AG09309 (cell line): ENCODE measurements at regions not wholly inside any gene's neighbourhood (a gene's known extent, or its start where the extent isn't known, plus 50 kb on each side); places are given as distances from the start of the nearest gene placed in this dataset.
"Not testable (repeated sequence)": the region's sequence is repeated elsewhere in the genome, so short reads cannot be mapped to it uniquely, and the experiment has no call there.

Experiments used
- DNase-seq: peaks from one replicate; pipeline ENCODE4 v3.0.0-alpha.2; 2010; ENCODE audit warnings: low read depth
- H3K4me3 ChIP-seq: 2 replicates; pipeline ENCODE4 v1.5.1; 2011; ENCODE audit warnings: mild to moderate bottlenecking, low read depth, low read length, moderate library complexity; ENCODE audit not compliant: control insufficient read depth
- TF ChIP-seq, protein P1 (sequence below): IDR thresholded peaks from 2 replicates; pipeline ENCODE4 v1.5.1; 2011; ENCODE audit warnings: mild to moderate bottlenecking, low read depth, low read length, inconsistent platforms; ENCODE audit not compliant: insufficient read depth, control insufficient read depth; ENCODE audit errors: missing control alignments

DNA sequence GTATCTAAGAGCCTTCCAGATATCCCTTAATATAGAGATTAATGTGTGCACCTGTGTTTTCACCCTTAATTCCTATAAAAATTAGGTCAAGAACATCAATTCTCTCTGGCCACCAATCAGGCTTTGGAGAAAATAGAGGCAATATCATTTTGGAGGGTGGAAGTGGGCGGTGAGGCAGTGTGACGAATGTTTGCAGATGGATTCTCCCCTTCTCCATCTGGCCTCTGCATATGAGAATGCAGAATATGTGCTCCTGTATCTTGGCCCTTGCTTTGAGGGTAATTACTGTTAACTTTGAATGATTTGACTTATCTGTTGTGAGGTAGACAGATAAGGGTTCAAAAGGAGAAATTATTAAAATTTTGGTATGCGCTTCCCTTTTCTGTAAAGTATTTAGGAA lies 304.0 kb upstream of the NPSR1 start:
- no peak for DNase-seq
- TF ChIP-seq, protein P1, sequence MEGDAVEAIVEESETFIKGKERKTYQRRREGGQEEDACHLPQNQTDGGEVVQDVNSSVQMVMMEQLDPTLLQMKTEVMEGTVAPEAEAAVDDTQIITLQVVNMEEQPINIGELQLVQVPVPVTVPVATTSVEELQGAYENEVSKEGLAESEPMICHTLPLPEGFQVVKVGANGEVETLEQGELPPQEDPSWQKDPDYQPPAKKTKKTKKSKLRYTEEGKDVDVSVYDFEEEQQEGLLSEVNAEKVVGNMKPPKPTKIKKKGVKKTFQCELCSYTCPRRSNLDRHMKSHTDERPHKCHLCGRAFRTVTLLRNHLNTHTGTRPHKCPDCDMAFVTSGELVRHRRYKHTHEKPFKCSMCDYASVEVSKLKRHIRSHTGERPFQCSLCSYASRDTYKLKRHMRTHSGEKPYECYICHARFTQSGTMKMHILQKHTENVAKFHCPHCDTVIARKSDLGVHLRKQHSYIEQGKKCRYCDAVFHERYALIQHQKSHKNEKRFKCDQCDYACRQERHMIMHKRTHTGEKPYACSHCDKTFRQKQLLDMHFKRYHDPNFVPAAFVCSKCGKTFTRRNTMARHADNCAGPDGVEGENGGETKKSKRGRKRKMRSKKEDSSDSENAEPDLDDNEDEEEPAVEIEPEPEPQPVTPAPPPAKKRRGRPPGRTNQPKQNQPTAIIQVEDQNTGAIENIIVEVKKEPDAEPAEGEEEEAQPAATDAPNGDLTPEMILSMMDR, result no peak
- no peak overlapping the region for H3K4me3 ChIP-seq

DNA sequence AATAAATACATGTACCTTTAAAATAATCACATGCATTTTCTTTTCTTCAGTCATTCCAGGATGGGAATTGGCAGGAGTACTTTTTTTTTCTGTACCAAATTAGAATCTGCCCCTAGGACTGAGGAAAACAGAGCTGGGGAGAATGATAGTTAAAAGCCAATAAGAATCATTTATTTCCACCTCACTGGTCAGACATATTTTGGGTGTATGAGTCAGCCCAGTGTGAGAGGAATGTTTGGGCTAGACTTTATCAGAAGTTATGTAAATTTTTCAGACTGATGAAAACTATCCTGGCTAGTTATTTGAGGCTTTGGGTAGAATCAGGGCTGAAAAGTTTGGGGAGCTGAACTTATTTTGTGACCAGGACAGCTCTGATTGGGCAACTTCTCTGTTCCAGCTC lies 303.1 kb upstream of the NPSR1 start:
- peak; percentile 31 for DNase-seq
- H3K4me3 ChIP-seq, result no peak overlapping the region
- TF ChIP-seq, protein P1, result no peak

DNA sequence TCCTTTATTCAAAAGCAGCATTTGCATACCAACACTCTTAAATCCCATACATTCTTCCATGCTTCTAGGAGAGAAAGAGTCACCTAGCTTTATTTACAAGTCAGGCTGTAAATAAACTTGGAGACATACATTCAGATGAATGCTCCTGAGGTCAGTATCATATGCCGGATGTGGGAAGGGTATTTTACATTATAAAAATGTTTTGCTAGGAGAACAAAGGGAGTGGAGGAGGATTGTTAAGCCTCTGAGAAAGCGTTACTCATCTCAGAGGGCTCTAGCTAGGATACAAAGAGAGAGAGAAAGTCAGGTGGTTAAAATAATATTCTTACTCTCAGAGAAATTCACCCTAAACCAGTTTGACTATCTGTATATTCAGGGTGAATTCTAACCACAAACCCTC lies 300.9 kb upstream of the NPSR1 start:
- TF ChIP-seq, protein P1, result no peak
- DNase-seq, result no peak
- H3K4me3 ChIP-seq, result no peak overlapping the region

DNA sequence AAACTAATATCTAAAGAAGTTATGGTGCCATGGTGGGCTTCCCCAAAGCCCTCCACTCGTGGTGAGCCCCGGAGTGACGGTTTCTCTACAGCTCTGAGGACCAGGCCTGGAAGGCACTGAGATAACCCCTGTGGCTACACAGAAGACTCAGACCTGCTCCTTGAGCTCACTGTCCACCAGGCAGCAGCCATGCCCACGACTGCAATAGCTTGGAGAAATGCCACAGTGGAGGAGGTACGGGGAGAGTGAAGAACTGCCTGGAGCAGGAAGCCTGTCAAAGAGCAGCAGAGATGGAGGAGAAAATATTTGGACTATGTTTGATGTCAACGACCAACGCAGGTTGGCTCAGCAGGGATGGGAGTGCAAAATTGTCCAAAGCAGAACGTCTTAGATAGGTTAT lies 300.1 kb upstream of the NPSR1 start:
- no peak overlapping the region for H3K4me3 ChIP-seq
- DNase-seq, result no peak
- TF ChIP-seq, protein P1, result no peak

DNA sequence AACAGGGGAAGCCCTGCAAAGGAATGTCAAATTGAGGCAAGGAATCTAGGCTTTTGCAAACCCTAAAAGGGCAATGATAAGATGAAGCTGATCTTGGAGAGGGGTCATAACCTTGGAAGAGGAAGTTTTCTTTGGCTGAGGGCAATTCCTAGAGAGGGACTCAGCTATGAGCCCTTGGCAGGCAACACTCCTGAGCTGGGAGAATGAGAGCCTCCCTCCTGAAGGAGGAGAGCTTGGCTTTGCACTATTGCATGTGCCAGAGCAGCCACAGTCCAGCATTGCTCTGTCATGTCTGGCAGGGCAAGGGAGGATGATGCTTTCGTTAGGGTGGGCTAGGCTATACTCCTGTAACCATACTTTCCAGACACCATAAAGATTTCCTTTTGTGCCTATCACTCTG lies 299.4 kb upstream of the NPSR1 start:
- H3K4me3 ChIP-seq, DNase-seq: not testable (repeated sequence)

DNA sequence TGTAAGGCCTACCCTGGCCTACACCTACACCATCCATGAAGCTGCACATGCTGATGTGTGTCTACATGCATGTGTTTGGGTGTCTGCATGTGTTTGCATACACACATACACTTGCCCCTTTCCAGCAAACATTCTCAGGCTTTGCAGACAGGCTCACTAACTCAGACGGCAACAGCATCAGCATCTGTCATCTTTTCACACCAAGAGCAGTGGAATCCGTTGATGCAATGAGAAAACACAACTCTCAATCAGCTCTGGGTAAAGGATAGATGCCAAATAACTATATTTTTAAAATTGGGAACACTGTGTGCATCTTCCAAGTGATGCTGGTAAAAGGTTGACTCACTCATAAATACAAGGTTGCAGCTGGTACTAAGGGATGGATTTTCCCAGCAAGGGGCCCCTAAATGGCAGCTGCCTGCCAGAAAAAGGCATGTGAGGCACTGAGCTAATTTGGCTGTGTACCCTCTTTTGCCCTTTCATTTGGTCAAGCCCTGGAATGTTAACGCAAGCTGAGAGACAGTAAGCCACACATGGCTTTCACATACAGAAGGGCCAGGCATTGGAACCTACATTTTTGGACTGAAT lies 296.3 kb upstream of the NPSR1 start:
- H3K4me3 ChIP-seq, result no peak overlapping the region
- DNase-seq, result no peak

DNA sequence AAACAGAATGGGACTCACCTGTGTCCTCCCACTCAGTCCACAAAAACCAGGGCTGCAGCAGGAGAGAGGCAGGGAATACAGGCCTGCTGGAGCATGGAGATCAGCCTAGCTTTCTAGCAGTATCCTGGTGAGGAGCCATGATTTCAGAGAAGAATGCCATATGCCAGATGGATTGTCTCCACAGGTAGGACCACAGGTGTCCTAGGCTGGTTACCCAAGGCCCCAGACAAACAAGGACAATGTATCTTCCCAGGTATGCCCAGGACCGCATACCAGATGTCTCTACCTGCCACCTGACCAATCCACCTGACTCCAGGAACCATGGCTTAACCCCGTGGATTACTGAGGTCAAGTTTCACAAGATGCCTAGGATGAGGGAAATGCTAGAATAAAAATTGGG lies 295.4 kb upstream of the NPSR1 start:
- TF ChIP-seq, protein P1, result no peak

More for the DNA sequence above, 296.3 kb upstream of the NPSR1 start:
- TF ChIP-seq, protein P1, result no peak

DNA sequence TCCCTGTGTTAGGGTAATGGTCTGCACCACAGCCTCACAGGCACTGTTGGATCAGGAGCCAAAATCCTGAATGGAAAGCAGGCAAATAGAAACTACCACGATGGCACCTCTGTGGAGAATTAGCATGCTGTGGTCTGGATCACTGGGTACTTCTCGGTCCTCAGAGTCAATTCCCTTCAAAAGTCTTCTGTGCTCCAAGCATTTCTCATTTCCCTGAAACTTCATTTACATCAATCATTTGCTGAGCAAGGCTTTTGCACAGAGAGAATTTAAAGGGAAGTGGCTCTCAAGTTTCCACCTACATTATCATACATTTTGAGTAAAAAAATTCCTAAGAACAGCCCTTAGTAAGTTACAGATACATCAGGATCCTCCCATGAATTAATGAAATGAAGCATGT lies 293.9 kb upstream of the NPSR1 start:
- TF ChIP-seq, protein P1, result no peak
- no peak overlapping the region for H3K4me3 ChIP-seq
- DNase-seq, result no peak

More for the DNA sequence above, 295.4 kb upstream of the NPSR1 start:
- DNase-seq, result no peak
- no peak overlapping the region for H3K4me3 ChIP-seq
